Central memory CD4-positive, alpha-beta T cell (primary cell): ENCODE measurements at regions not wholly inside any gene's neighbourhood (a gene's known extent, or its start where the extent isn't known, plus 50 kb on each side); places are given as distances from the start of the nearest gene placed in this dataset.
"Not testable (repeated sequence)": the region's sequence is repeated elsewhere in the genome, so short reads cannot be mapped to it uniquely, and the experiment has no call there.

Experiments used
- DNase-seq: peaks from one replicate; pipeline ENCODE4 v3.0.0; 2022

GRCh38 chr16:75780669-75781068, 54.4 kb upstream of the CPHXL start:
- no peak for DNase-seq

GRCh38 chr16:75781683-75782343, 55.5 kb upstream of the CPHXL start:
- no peak for DNase-seq

GRCh38 chr16:75787440-75787839, 61.1 kb upstream of the CPHXL start:
- no peak for DNase-seq

- peak; percentile 7 for DNase-seq
Measured at GRCh38 chr16:75789237-75789636, 62.9 kb upstream of the CPHXL start.

- DNase-seq = no peak
Measured at GRCh38 chr16:75792771-75793492, 66.6 kb upstream of the CPHXL start.

GRCh38 chr16:75793641-75794040, 67.4 kb upstream of the CPHXL start:
- no peak for DNase-seq

- no peak for DNase-seq
Measured at GRCh38 chr16:75794426-75794825, 68.1 kb upstream of the CPHXL start.

- no peak for DNase-seq
Measured at GRCh38 chr16:75798714-75799113, 72.4 kb upstream of the CPHXL start.

GRCh38 chr16:75801307-75801706, 75.0 kb upstream of the CPHXL start:
- DNase-seq = no peak

GRCh38 chr16:75803753-75804152, 77.5 kb upstream of the CPHXL start:
- DNase-seq = no peak

- no peak for DNase-seq
Measured at GRCh38 chr16:75804368-75804767, 78.1 kb upstream of the CPHXL start.

- DNase-seq = no peak
Measured at GRCh38 chr16:75805946-75806345, 79.7 kb upstream of the CPHXL start.

- DNase-seq = no peak
Measured at GRCh38 chr16:75806487-75806886, 80.2 kb upstream of the CPHXL start.

- DNase-seq = no peak
Measured at GRCh38 chr16:75810342-75810741, 84.1 kb upstream of the CPHXL start.

- no peak for DNase-seq
Measured at GRCh38 chr16:75811020-75811634, 84.8 kb upstream of the CPHXL start.

- DNase-seq = no peak
Measured at GRCh38 chr16:75818491-75818890, 92.2 kb upstream of the CPHXL start.

GRCh38 chr16:75820672-75821071, 94.4 kb upstream of the CPHXL start:
- DNase-seq = no peak

- no peak for DNase-seq
Measured at GRCh38 chr16:75821117-75821516, 94.8 kb upstream of the CPHXL start.

- DNase-seq = not testable (repeated sequence)
Measured at GRCh38 chr16:75825750-75826149, 99.5 kb upstream of the CPHXL start.

GRCh38 chr16:75827372-75828038, 101.2 kb upstream of the CPHXL start:
- DNase-seq = not testable (repeated sequence)

GRCh38 chr16:75833385-75833784, 107.1 kb upstream of the CPHXL start:
- DNase-seq = not testable (repeated sequence)

- no peak for DNase-seq
Measured at GRCh38 chr16:75836347-75837010, 110.2 kb upstream of the CPHXL start.

- DNase-seq = no peak
Measured at GRCh38 chr16:75837264-75837663, 111.0 kb upstream of the CPHXL start.
